Heart left ventricle (tissue), 13 donors: ENCODE measurements at regions not wholly inside any gene's neighbourhood (a gene's known extent, or its start where the extent isn't known, plus 50 kb on each side); places are given as distances from the start of the nearest gene placed in this dataset.

Experiments
- POLR2A ChIP-seq, 2 donors: fragments of 450-650 bp; IDR thresholded peaks; one replicate each; pipeline ENCODE4 v1.6.1; 2017; ENCODE audit warnings: antibody characterized with exemption in 2 of 2, mild to moderate bottlenecking in 2 of 2, moderate library complexity in 2 of 2
- TF ChIP-seq, protein P1 (sequence below), 12 donors: fragments of 200-600 bp; sonication (generic) in 4 of 12; IDR thresholded peaks; one replicate each; pipeline versions ENCODE4 v1.5.0 to v1.8.0; 2018 to 2022; ENCODE audit warnings: antibody characterized with exemption in 12 of 12, mild to moderate bottlenecking in 5 of 12
- donor health status: ischemic (EF 13 %, LVEDD 7.1; RV severe dilation, severe dysfunction).
- donor health status: DM: no; HTN: yes; CAD: no.
- donor health status: DM: no; HTN: no; CAD: no.
- donor health status: ischemic (EF 25% LVEDD 6.9; RV normal size, moderate dysfunction).
- donor health status: ischemic (EF 25% LVEDD 5.7; RV mildly dilated, moderate dysfunction).
- donor health status: ischemic (EF 35%, LVEDD 5.7; RV mildly dilated, moderate dysfunction).
- donor health status: nonischemic (EF 11% LVEDD 7.7; RV severe dilation, severe dysfunction).
- donor health status: DM: yes; HTN: yes; CAD: no.
- donor health status: PGD.
- donor health status: ischemic (EF 29% LVEDD 5.4; RV normal size, mild dysfunction).
- donor health status: nonischemic (EF 23%, LVEDD 6.1; RV moderate dilation, normal function).

DNA sequence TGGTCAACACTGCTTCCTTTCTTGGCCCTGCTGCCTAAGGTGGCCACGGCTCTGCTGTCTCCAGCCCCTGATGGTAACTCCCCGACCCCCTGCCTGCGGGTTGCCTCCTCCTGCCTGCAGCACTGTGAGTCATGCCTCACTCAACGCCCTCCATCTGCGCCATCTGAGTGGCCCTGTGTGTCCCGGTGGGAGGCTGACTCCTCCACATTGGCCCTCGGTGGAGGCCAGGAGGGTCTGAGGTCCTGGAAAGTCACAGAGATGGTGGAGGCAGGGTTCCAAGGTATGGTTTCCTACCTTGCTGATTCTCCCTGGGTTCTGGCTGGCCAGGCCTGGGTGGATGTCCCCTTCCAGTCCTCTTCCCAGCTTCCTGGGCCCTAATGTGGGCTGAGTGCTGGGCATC is 64.5 kb upstream of the ADAMTS2 start:
- TF ChIP-seq, protein P1, sequence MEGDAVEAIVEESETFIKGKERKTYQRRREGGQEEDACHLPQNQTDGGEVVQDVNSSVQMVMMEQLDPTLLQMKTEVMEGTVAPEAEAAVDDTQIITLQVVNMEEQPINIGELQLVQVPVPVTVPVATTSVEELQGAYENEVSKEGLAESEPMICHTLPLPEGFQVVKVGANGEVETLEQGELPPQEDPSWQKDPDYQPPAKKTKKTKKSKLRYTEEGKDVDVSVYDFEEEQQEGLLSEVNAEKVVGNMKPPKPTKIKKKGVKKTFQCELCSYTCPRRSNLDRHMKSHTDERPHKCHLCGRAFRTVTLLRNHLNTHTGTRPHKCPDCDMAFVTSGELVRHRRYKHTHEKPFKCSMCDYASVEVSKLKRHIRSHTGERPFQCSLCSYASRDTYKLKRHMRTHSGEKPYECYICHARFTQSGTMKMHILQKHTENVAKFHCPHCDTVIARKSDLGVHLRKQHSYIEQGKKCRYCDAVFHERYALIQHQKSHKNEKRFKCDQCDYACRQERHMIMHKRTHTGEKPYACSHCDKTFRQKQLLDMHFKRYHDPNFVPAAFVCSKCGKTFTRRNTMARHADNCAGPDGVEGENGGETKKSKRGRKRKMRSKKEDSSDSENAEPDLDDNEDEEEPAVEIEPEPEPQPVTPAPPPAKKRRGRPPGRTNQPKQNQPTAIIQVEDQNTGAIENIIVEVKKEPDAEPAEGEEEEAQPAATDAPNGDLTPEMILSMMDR (IDR thresholded peaks at IDR 0.05) = no peak
- no peak for TF ChIP-seq POLR2A (IDR thresholded peaks at IDR 0.05)
